ENCODE measurements at regions not wholly inside any gene's neighbourhood (a gene's known extent, or its start where the extent isn't known, plus 50 kb on each side); places are given as distances from the start of the nearest gene placed in this dataset.
A peak's percentile ranks its signal among the peaks of the same experiment; 100 is the strongest.
"Not testable (repeated sequence)": the region's sequence is repeated elsewhere in the genome, so short reads cannot be mapped to it uniquely, and the experiment has no call there.

DNA sequence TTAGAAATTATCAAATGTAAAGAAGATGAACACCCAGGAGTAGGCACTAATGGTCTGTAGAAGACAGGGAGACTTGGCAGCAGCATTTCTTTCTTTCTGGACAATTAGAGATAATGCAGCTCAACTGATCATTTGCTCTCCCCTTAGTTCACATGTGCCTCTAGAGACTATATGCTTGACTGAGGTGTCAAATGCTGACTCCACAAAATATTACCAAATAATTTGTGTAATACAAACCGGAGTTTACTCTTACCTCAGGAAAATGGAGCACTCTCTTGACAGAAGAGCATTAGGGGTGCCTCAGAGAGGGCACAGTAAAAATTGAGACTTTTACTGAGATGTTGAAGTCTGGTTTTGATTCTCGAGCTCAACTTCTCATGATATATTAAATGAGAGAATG is 131.8 kb downstream of the ATP6V1G3 start:
- DNase-seq: no peak

DNA sequence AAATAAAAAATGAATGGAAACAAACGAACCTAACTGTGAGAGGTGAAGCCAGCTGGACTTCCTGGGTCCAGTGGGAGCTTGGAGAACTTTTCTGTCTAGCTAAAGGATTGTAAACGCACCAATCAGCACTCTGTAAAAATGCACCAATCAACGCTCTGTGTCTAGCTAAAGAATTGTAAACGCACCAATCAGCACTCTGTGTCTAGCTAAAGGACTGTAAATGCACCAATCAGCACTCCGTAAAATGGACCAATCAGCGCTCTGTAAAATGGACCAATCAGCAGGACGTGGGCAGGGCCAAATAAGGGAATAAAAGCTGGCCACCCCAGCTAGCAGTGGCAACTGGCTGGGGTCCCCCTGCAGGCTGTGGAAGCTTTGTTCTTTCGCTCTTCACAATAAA is 135.8 kb downstream of the ATP6V1G3 start:
- DNase-seq: not testable (repeated sequence)

DNA sequence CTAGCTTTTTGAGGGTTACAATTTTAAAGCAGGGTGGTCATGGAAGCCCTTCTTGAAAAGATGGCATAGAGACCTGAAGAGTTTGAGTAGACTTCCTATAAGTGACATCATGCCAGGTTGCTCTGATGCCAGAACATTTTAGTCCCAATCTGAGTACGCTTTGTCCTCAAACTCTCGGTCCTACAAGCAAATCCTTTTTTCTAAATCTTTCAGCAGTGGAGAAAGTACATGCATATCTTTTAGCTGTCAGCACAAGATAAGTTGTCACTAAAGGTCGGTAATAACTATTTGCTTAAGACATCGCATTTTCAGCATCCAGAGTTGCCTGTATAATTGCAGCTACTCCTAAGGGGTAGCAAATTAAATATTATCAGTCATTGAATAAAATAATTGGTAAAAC is 140.4 kb downstream of the ATP6V1G3 start:
- DNase-seq: no peak

DNA sequence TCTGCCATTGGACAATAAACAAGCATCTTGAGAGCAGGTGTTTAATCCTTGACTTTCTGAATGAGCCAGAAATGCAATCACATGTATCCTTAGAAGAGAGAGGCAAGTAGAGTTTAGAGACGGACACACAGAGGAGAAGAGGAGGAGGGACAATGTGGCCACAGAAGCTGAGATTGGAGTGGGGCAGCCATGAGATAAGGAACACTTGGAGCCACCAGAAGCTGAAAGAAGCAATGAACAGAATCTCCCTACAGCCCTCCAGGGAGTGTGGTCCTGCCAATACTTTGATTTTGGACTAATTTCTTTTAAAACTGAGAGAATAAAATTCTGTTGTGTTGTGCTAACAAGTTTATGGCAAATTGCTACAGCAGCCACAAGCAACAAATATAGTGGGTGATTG is 141.0 kb downstream of the ATP6V1G3 start:
- peak; percentile 2 for DNase-seq

DNA sequence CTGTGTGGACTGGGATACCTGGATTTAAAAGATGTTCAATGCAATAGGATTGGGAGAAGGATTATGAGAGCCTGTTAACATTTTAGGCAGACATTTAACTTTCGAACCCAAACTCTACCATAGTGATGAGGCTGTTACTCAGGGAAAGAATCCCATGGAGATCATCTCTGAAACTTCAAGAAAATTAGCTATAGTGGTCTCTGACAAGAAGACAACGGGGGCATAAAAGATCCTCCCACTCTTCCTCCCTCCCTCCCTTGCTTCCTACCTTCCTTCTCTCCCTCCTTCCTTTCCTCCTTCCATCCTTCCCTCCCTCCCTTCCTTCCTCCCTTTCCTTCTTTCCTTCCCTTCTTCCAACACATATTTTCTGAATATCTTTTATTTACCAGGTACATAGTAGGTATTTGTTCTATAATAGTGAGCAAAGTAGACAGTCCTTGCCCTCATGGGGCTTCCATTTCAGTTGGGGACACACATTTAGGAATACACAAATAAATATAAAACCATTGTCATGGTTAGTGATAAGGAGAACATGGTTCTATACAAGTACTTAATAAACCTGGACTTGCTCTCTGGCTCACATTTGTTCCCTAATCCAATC is 143.2 kb downstream of the ATP6V1G3 start:
- DNase-seq: no peak

DNA sequence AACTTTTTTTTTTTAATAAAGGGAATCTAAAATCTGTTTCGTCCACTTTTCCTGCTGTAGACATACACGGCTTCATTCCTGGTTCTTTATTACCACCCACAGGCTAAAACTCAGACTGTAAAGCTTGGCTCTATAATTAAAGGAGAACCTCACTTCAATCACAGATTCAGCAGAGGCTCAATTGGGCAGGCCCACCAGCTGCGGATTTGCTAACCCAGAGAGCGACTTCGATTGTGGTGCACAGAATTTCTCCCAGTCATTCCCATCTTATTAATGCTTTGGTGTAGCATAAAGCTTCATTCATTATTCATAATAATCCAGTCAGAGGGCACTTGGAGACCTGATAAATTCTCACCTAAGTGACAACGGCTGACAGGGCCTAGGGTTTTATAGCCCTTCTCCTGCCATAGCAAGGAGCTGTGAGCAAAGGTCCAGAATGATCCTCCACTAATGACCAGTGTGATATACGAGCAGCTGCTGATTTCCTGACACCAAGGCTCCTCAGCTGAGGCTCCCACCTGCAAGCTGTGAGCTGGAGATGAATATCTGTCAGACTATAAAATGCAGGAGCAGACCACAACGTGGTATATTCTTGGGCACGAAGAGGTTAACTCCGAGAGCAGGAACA is 149.0 kb downstream of the ATP6V1G3 start:
- DNase-seq: no peak

DNA sequence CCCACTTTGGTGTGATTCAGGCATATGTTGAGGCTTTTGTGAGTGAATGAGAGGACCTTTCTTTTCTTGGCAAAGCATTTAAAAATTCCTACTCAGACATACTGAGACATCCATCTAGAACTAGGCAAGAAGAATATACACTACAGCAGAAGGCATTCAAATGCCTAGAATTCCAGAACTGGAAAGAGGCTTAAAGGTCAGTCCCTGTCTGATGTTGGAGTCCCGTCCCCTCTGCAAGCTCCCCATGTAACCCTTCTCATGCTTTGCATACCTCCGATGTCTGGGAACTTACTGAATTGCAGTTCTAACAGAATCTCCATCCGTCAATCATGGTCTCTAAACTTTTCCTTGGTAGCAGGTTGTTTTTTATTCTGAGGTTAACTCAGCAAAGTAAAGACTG is 152.9 kb downstream of the ATP6V1G3 start:
- peak; percentile 57 for DNase-seq

DNA sequence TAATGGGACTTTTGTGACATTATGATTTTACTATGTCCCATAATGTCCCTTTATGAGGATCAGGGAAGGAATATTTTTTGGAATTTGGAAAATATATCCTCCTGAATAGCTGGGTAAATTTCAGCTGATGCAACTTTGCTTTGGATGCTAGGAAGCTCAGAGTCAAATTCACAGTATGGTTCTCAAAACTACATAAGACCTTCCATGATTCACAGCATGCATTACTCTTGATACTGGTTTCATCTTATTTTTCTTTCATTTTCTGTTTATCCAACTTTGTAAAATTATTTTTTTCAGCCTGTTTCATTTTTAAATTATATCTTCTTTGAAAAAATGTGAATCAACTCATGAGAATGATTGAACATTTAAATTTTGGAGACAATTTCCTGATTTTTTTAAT is 160.2 kb downstream of the ATP6V1G3 start:
- no peak for DNase-seq

DNA sequence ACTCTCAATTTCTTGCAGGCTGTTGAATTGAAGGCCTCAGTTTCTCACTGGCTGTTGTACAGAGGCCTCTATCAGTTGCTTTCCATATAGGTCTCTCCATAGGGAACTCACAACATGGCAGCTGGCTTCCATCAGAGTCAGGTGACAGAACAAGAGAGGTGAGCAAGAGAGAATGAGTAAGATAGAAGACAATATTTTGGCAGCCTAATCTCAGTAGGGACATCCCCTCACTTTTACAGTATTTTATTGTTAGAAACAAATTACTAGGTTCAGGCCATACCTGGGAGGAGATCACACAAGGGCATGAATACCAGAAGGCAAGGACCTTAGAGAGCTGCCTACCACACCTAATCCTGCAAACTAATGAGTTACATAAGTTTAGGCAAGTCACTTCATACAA is 162.8 kb downstream of the ATP6V1G3 start:
- no peak for DNase-seq

DNA sequence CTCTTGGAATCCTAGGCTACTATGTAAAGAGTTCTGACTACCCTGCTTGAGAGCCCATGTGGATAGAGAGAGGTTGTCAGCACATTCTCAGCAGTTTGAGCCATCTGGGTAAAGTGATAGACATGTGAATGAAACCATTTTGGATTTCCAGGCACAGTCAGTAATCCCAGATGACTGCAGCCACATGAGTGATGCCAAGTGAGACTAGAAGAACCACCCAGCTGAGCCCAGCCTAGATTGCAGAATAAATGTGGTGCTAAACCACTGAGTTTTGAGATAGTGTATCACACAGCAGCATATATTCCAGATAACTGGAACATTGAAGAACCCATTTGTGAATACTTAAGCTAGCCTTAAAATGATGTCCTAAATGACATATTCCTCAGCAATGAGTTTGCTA is 166.2 kb downstream of the ATP6V1G3 start:
- DNase-seq: no peak

DNA sequence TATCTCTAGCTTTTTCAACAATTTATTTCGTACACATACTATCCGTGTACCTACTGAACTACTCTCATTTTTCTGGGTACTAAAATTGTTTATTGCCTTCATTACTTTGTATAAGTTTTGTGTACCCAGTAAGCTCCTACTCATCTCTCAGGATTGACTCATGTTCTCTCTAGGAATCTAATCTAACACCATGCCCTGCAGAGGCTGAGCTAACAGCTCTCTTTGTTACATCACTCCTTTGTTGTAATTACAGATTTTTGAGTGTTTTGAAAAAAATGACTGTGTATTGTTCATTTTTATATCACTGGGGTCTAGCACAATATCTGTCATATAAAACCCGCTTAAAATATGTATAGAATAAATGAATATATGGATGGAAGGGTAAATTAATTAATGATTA is 167.1 kb downstream of the ATP6V1G3 start:
- peak; percentile 48 for DNase-seq

Measured in fibroblast of skin of right quadriceps (primary cell).